Spleen (tissue), 11 donors: ENCODE measurements at regions not wholly inside any gene's neighbourhood (a gene's known extent, or its start where the extent isn't known, plus 50 kb on each side); places are given as distances from the start of the nearest gene placed in this dataset.
A peak's percentile ranks its signal among the peaks of the same experiment; 100 is the strongest.

Experiments
- DNase-seq: peaks from one replicate; pipeline ENCODE4 v3.0.0-alpha.2; 2020
- H3K27ac ChIP-seq, 8 donors: fragments of 200-600 bp; sonication (generic) in 7 of 8; 1 replicate in 4 of 8; 2 replicates in 4 of 8; pipeline versions ENCODE4 v1.5.0 to v1.8.0; 2016 to 2021; ENCODE audit warnings: inconsistent platforms in 4 of 8, mild to moderate bottlenecking in 4 of 8, moderate library complexity in 1 of 8
- H3K27me3 ChIP-seq, 7 donors: fragments of 200-600 bp; sonication (generic) in 6 of 7; replicated peaks in 1 of 7; 1 replicate in 4 of 7; 2 replicates in 3 of 7; pipeline versions ENCODE4 v1.5.0 to v1.8.0; 2016 to 2021; ENCODE audit warnings: inconsistent platforms in 3 of 7, mild to moderate bottlenecking in 1 of 7
- H3K36me3 ChIP-seq, 6 donors: fragments of 200-600 bp; sonication (generic) in 5 of 6; 1 replicate in 4 of 6; 2 replicates in 2 of 6; pipeline versions ENCODE4 v1.5.0 to v1.8.0; 2016 to 2021; ENCODE audit warnings: inconsistent platforms in 2 of 6
- H3K4me1 ChIP-seq, 6 donors: fragments of 200-600 bp; sonication (generic) in 5 of 6; 1 replicate in 3 of 6; 2 replicates in 3 of 6; pipeline versions ENCODE4 v1.5.0 to v1.8.0; 2016 to 2021; ENCODE audit warnings: inconsistent platforms in 3 of 6
- H3K4me3 ChIP-seq, 8 donors: fragments of 200-600 bp; sonication (generic) in 7 of 8; 1 replicate in 4 of 8; 2 replicates in 4 of 8; pipeline versions ENCODE4 v1.5.0 to v1.8.0; 2016 to 2021; ENCODE audit warnings: inconsistent platforms in 4 of 8, mild to moderate bottlenecking in 4 of 8, moderate library complexity in 2 of 8
- H3K9me3 ChIP-seq, 8 donors: fragments of 200-600 bp; sonication (generic) in 7 of 8; 1 replicate in 4 of 8; 2 replicates in 4 of 8; pipeline versions ENCODE4 v1.5.0 to v1.8.0; 2016 to 2021; ENCODE audit warnings: inconsistent platforms in 4 of 8
- CTCF ChIP-seq, 11 experiments: fragments of 200-600 bp in 7 of 11; fragments of 450-650 bp in 4 of 11; sonication (generic) in 4 of 11; IDR thresholded peaks in 8 of 11; conservative IDR thresholded peaks in 3 of 11; 1 replicate in 7 of 11; 2 replicates in 4 of 11; pipeline versions ENCODE4 v1.4.0 to v1.8.0; 2016 to 2021; ENCODE audit warnings: antibody characterized with exemption in 11 of 11, inconsistent platforms in 4 of 11, mild to moderate bottlenecking in 1 of 11
- POLR2A ChIP-seq, 3 donors: fragments of 450-650 bp; IDR thresholded peaks; one replicate each; pipeline ENCODE4 v1.5.1; 2017; ENCODE audit warnings: antibody characterized with exemption in 3 of 3, mild to moderate bottlenecking in 1 of 3
- POLR2AphosphoS5 ChIP-seq, 3 donors: sonication (generic); formaldehyde crosslinking; IDR thresholded peaks; one replicate each; pipeline ENCODE4 v1.5.1; 2017; ENCODE audit warnings: antibody characterized with exemption in 3 of 3
- WGBS, 5 donors: extraction: QIAGEN DNeasy Blood & Tissue Kit in 3 of 5; methylation state at CpG; one replicate each; pipeline versions ENCODE4 v1.1.5 to v1.1.7; 2013 to 2018; 5-methylcytosine and 5-hydroxymethylcytosine counted together
- intact Hi-C: fragments of 100-400 bp; cut with DNase I; formaldehyde crosslinking; loops from one replicate; pipeline ENCODE4 v1.15.0; 2023; ENCODE audit warnings: low total_unique reads
- donor health status: healthy with polysubstance abuse.
- donor health status: DM: no; HTN: no; CAD: no; lungs with moderate emphysema.
- donor health status: DM: no; HTN: no; CAD: no.
- donor health status: Bipolar disorder and iron deficiency.
- donor health status: healthy.
- donor health status: DM: no; HTN: no; CAD: no.
- donor health status: DM: yes; HTN: yes; CAD: no.

- intact Hi-C loops: no loop called here
- WGBS, 5 donors: 80 to 88% (median 86%) methylated on average over 2 of the region's 2 CpGs
- Histone ChIP-seq H3K9me3 (no peaks in the 10 kb centered on the region), H3K4me1 (peaks cover 0 to 13% (median 2%) of the 10 kb centered on the region in 6 donors), H3K27ac (no peak overlapping the region), H3K36me3 (no peaks in the 10 kb centered on the region), H3K27me3 (no peaks in the 10 kb centered on the region), H3K4me3 (no peak overlapping the region)
- DNase-seq: no peak
- no peak for TF ChIP-seq POLR2A (IDR thresholded peaks at IDR 0.05)
- no peak for TF ChIP-seq POLR2AphosphoS5 (IDR thresholded peaks at IDR 0.05)
- TF ChIP-seq CTCF (IDR thresholded peaks at IDR 0.05 in 8 of 11, conservative IDR thresholded peaks at IDR 0.05 in 3 of 11): no peak
Measured at GRCh38 chr2:65611488-65611887, 179.1 kb upstream of the SPRED2 start.

GRCh38 chr2:65608916-65609315 is 176.5 kb upstream of the SPRED2 start:
- no peaks in the 10 kb centered on the region for H3K27me3 ChIP-seq
- intact Hi-C loops: no loop called here
- no peak overlapping the region for H3K4me3 ChIP-seq
- 64 to 74% (median 69%) methylated on average over 14 of the region's 14 CpGs for WGBS, 5 donors
- H3K4me1 ChIP-seq: peaks cover 0 to 37% (median 9%) of the 10 kb centered on the region in 6 donors
- no peak for TF ChIP-seq POLR2AphosphoS5 (IDR thresholded peaks at IDR 0.05)
- no peak for TF ChIP-seq POLR2A (IDR thresholded peaks at IDR 0.05)
- no peak for TF ChIP-seq CTCF (IDR thresholded peaks at IDR 0.05 in 8 of 11, conservative IDR thresholded peaks at IDR 0.05 in 3 of 11)
- H3K27ac ChIP-seq: no peak overlapping the region
- no peaks in the 10 kb centered on the region for H3K36me3 ChIP-seq
- H3K9me3 ChIP-seq: no peaks in the 10 kb centered on the region
- no peak for DNase-seq

- no peak overlapping the region for H3K4me3 ChIP-seq
- H3K27ac ChIP-seq: no peak overlapping the region
- no peak for DNase-seq
- no peaks in the 10 kb centered on the region for H3K36me3 ChIP-seq
- TF ChIP-seq CTCF (IDR thresholded peaks at IDR 0.05 in 8 of 11, conservative IDR thresholded peaks at IDR 0.05 in 3 of 11): no peak
- no peak for TF ChIP-seq POLR2AphosphoS5 (IDR thresholded peaks at IDR 0.05)
- no peak for TF ChIP-seq POLR2A (IDR thresholded peaks at IDR 0.05)
- H3K27me3 ChIP-seq: no peaks in the 10 kb centered on the region
- intact Hi-C loops: no loop called here
- H3K9me3 ChIP-seq: no peaks in the 10 kb centered on the region
- H3K4me1 ChIP-seq: peaks cover 0 to 37% (median 9%) of the 10 kb centered on the region in 6 donors
- WGBS, 5 donors: 66 to 78% (median 70%) methylated on average over 5 of the region's 5 CpGs
Measured at GRCh38 chr2:65608466-65608865, 176.1 kb upstream of the SPRED2 start.

- DNase-seq: no peak
- 75 to 85% (median 80%) methylated on average over 14 of the region's 14 CpGs for WGBS, 5 donors
- TF ChIP-seq CTCF (IDR thresholded peaks at IDR 0.05 in 8 of 11, conservative IDR thresholded peaks at IDR 0.05 in 3 of 11) (no peak), POLR2AphosphoS5 (IDR thresholded peaks at IDR 0.05) (no peak), POLR2A (IDR thresholded peaks at IDR 0.05) (no peak)
- peak overlapping the region in 1 of 8 donors; percentile 79 for H3K27ac ChIP-seq
- H3K9me3 ChIP-seq: no peaks in the 10 kb centered on the region
- H3K27me3 ChIP-seq: no peaks in the 10 kb centered on the region
- H3K4me1 ChIP-seq: peaks cover 0 to 37% (median 9%) of the 10 kb centered on the region in 6 donors
- H3K4me3 ChIP-seq: no peak overlapping the region
- no peaks in the 10 kb centered on the region for H3K36me3 ChIP-seq
- intact Hi-C loops: no loop called here
Measured at GRCh38 chr2:65607662-65608305, 175.4 kb upstream of the SPRED2 start.
